HS-5 (cell line): ENCODE measurements at regions not wholly inside any gene's neighbourhood (a gene's known extent, or its start where the extent isn't known, plus 50 kb on each side); places are given as distances from the start of the nearest gene placed in this dataset.
A peak's percentile ranks its signal among the peaks of the same experiment; 100 is the strongest.

Experiments used
- DNase-seq: peaks from one replicate; pipeline ENCODE4 v3.0.0-alpha.2; 2012; ENCODE audit warnings: low read depth

DNA sequence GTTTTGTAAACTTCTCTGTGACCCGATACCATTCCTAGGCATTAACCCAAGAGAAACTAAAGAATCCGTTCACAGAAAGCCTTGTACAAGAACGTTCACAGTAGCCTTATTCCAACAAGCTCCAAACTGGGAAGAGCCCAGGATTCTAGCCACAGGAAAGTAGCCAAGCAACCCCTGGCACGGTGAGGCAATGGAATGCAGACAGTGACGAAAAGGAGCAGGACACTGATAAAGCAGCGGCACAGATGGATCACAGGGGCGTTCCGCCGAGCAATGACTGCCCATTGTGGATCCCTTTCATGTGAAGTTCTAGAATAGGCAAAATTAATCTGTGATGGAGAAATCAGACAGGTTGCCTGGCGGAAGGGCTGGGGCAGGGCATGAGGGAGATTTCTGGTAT is 198.7 kb upstream of the CHRNA7 start:
- DNase-seq, result no peak

GRCh38 chr15:31834654-31835053 is 195.7 kb upstream of the CHRNA7 start:
- DNase-seq, result no peak

DNA sequence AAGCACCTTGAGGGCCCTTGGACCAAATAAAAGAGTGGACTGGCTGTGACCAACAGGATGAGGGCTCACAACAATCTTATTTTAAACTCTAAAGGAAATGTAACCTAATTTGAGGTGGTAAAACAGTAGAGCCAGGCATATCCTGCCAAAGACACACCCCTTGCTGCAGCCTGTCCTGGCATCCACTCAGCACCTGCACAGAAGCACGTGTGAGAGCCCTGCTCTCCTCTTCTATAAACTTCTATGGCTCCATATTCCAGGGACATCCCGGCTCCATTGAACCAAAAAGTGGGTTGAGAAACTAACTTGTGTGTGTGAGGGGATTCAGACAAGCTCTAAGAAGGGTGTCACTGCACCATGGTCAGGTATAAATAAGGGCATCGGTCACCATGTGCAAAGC is 190.9 kb upstream of the CHRNA7 start:
- no peak for DNase-seq

GRCh38 chr15:31840849-31841476 is 189.4 kb upstream of the CHRNA7 start:
- no peak for DNase-seq

DNA sequence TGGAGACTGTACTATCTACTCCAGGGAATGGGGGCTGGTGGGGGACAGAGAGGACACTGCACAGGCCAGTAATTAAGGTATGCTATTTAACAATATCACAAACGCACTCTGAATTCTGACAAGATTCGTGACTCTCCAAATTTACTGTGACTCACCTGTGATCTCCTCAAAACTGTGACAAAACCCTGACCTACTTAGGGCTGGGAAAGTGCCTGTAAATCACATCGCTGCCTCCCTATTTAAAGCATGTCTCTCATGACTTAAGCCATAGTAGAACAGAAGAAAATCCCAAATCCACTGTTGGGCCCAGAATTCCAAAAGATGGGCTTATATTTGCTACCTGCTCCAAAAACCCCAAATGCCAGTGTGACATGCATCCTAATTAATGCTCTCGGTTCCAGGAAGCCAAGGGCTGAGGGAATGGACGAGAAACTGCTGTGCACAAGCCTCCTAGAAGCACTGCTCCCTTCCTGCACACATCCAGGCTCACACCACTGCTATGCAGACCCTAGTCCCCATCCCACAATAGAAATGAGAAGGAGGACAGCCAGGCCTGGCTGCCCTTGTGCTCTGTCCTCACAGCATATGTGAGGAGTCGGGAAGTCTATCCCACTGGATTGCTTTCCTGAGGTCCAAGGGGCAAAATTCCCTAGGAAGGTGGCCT is 187.7 kb upstream of the CHRNA7 start:
- DNase-seq, result no peak

DNA sequence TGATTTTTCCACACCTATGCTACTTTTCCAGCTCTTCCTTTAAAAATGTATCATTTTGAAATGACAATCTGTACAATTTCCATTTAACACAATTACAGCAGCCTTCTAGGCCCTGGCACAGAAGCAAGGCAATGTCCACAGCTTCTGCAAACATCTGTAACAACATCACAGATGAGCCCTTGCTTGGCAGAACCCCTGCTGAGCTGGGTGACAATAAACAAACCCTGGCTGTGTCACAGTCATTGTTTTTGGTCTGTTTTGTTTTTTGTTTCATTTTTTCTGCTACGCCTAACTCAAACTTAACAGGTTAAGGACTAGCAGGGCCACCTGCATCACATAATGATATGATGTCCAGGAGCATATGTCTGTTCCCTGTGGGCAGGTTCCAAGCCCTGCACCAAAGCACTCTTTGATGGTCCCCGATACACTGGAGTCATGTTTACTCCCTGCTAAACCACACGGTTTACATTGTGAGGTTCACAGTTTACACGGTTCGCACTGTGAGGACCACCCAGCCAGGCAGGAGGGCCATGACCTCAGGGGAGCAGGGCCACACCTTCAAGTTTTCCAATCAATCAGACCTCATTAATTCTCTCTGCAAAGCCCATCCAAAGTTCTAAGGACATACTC is 186.8 kb upstream of the CHRNA7 start:
- no peak for DNase-seq

DNA sequence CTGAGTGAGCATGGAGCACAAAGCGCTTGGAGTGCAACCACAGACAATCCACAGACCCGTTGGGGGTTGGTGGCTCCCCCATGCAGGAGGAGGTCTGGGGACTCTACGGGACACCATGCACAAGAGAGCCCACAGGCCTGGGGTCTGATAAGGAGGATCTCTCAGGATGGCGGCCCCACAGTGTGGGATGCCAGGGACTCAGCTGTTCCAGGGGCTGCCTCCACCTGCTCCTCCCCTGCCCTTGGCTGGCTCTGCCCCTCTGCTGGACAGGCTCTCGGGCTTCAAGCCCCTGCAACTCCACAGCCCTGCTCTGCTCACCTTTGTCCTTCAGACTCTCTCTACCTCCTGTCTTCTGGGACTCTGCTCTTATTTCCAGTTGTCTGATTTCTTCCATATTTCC is 184.5 kb upstream of the CHRNA7 start:
- DNase-seq, result no peak

GRCh38 chr15:31847961-31848360 is 182.4 kb upstream of the CHRNA7 start:
- no peak for DNase-seq

DNA sequence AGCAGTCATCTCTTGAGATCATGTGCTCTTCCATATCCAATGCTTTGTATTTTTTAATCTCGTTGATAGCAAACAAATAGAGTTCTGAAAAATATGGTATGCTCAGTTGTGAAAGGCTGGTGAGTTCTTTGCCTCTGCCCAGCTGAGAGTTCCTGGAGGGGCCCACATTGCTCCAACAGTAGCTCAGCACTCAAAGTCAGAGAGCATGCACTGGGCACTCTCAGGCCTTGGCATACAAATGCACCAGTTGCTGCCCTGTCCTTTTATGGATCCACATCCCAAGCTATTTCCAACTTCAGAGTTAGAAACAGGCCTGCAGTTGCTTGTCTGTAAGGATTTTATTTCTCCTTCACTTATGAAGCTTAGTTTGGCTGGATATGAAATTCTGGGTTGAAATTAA is 181.7 kb upstream of the CHRNA7 start:
- no peak for DNase-seq

DNA sequence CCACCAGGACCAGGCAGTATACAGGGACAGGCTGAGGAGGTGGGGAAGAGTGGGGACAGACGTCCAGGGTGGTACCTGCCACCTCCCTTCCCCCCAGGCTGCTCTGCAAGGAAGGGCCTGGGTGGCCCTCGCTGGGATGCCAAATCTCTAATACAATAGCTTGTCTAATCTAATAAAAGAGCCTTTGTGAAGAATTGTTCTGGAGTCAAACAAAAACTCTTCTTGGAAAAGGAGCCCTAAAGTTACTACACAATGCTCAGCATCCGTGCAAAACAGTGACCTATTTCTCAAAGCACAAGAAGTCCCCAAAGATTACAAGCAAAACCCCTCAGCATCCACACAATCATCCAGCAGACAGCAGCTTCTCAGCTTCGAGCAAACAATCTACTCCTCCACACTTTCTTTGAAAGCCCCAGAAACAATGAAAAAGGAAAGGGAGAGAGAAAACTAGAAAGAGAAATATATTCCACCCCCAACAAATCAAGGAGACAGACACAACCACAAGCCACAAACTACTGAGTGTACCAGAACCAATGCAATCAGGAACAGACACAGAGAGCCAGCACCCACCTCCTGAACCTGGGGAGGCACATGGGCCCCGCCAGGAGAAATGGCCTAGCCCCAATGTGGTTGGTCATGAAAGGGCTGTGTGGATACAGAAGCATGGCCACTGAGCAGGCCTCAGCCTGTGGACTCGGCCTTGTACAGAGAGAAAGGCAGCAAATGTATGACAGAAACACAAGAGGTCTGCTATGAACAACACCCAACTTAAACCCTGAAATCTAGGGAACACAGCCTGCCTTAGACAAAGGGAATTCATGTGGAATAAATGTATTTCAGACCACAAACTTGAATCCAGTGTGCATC is 177.1 kb upstream of the CHRNA7 start:
- no peak for DNase-seq

DNA sequence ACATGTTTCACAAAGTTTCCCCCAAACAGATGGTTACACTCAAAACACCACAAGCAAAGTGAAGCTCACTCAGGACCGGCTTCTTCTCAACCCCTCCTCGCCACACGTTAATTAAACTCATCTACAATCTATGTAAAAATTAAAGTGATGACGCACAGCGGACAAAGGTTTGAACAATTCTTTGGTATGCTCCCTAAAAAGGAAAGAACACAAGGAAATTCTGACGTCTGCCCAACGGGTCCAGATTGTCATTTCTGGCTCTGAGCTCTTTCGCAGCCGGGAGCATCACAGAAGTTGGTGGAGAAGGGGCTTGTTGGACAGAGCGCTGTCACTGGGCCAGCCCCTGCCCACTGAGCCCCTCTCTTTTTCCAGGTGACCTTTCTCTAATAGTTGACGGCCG is 173.7 kb upstream of the CHRNA7 start:
- no peak for DNase-seq

GRCh38 chr15:31857194-31857593 is 173.1 kb upstream of the CHRNA7 start:
- no peak for DNase-seq

- no peak for DNase-seq
Measured at GRCh38 chr15:31858026-31858425, 172.3 kb upstream of the CHRNA7 start.

DNA sequence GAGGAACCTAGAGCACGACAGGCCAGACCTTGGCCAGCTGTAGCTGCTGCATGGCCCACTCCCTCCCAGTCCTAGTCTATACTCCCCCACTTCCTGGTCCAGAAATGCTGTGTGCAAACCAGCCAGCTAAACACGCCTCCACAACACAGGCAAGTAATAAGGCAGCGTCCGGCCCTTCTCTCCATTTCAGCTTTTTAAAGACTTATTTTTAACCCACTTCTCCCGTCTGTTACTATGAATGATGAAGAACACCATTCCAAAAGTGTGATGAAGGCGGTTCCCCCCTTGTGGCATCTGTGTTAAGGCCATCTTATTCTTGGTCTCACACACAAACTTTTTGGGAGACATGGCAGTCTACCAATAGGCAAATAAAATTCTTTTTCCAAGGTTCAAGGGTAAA is 164.1 kb upstream of the CHRNA7 start:
- no peak for DNase-seq

- DNase-seq, result no peak
Measured at GRCh38 chr15:31867536-31868442, 162.5 kb upstream of the CHRNA7 start.

GRCh38 chr15:31869686-31870307 is 160.5 kb upstream of the CHRNA7 start:
- DNase-seq, result no peak

DNA sequence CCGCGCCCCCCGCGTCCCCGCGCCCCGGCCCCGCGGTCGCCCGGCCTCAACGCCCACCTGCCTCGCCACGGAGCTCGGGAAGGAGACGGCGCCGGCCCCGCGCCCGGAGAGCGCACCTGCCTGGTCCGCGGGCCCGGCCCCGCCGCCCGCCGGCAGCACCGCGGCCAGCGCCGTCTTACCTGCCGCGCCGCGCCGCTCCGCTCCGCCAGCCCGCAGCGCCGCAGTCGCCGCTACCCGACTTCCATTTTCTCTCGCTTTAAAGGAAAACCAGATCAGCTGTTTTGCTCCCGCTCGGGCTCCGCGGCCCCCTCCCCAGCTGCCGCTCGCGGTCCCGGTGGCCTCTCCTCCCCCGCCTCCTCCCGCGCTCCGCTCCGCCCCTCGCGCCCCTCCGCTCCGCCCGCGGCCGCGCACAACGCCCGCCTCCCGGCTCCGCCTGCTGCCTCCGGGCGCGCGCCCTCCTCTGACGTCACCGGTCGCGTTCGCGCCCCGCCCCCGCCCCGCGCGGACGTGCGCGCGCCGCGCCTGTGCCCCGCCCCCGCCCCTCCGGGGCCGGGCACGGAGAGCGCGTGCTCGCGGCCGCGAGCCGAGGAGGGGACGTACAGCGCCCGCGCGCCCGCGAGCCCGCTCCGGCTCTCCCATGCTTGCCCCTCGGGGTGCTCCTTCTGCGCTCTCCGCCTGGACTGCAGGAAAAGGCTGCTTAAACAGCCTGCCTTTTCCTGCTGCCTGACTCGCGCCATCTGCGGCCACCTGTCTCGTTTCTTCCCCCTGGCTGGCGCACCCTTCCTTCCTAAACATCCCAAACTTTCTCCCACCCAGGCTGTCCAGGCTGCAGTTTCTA is 159.8 kb upstream of the CHRNA7 start, which contains the start of gene OTUD7A:
Gene OTUD7A (minus strand): TSS at position 346 of the 838 bp plus-strand sequence.
- peak; percentile 16 for DNase-seq

- DNase-seq, result no peak
Measured at GRCh38 chr15:31871166-31871886, 159.0 kb upstream of the CHRNA7 start.

GRCh38 chr15:31871887-31872281 is 158.4 kb upstream of the CHRNA7 start:
- no peak for DNase-seq
